ENCODE measurements at regions not wholly inside any gene's neighbourhood (a gene's known extent, or its start where the extent isn't known, plus 50 kb on each side); places are given as distances from the start of the nearest gene placed in this dataset.

DNA sequence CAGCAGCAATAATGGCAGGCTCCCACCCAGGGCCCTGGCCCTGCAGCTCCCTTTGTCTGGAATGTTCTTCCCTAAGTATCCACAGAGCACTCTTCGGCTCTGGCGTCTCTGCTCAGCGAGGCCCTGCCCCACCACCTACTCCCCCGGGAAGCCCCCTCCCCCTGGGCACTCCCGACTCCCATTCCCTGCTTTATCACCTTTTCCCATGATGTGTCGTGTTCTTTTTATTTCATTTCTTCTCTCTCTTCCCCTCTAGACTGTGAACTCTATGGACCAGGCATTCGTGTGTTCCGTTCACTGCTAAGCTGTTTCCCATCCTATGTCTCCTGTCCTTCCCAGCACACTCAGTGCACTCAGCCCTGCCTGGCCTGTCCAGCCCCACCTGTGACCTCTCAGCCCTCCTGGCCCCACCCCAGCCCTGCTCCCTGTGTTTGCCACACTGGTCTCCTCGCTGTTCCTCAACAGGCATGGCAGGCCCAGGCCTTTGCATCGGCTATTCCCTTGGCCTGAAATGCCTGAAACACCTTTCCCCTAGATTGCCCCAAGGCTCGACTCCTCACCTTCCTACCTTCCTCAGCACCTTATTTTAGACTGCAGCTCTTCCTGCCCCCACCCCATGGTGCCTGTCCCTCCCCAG lies 107.4 kb downstream of the TPRA1 start:
- Histone ChIP-seq H3K36me3 (ENCODE audit: control insufficient read depth, insufficient read depth, low read length) (no peaks in the 10 kb centered on the region), H2AK9ac (replicated peaks; ENCODE audit: low read depth, low read length, poor library complexity) (no peak overlapping the region), H3K9me1 (ENCODE audit: insufficient read depth, low read length) (no peaks in the 10 kb centered on the region), H4K91ac (ENCODE audit: insufficient read depth, low read depth, low read length) (no peak overlapping the region), H3K4me1 (ENCODE audit: control insufficient read depth, insufficient read depth, low read length) (no peaks in the 10 kb centered on the region), H2BK15ac (ENCODE audit: low read depth, low read length) (no peak overlapping the region), H2AK5ac (ENCODE audit: low read depth, low read length) (no peak overlapping the region), H3K4me2 (ENCODE audit: low read depth, low read length) (no peak overlapping the region), H4K20me1 (ENCODE audit: insufficient read depth, low read length) (no peaks in the 10 kb centered on the region), H3K9me3 (ENCODE audit: control insufficient read depth, insufficient read depth, low read length) (no peaks in the 10 kb centered on the region), H3K14ac (replicated peaks; ENCODE audit: low read depth, low read length) (no peak overlapping the region), H3K4me3 (ENCODE audit: insufficient read depth, low read depth, low read length) (no peak overlapping the region), H3K23ac (ENCODE audit: low read depth, low read length) (no peak overlapping the region), H3K9ac (ENCODE audit: low read depth, low read length) (no peak overlapping the region), H4K8ac (ENCODE audit: low read depth in 2 of 2, low read length in 2 of 2) (no peak overlapping the region), H3K27ac (ENCODE audit: insufficient read depth, low read length) (no peak overlapping the region), H3K79me1 (ENCODE audit: low read depth in 1 of 2, low read length in 2 of 2) (no peaks in the 10 kb centered on the region), H3K18ac (ENCODE audit: low read depth, low read length) (no peak overlapping the region), H3K56ac (ENCODE audit: extremely low read depth, insufficient read depth, low read length) (no peak overlapping the region), H2AFZ (replicated peaks; ENCODE audit: low read length, poor library complexity) (no peak overlapping the region), H3K4ac (ENCODE audit: low read depth, low read length) (no peak overlapping the region), H2BK5ac (ENCODE audit: low read depth, low read length, poor library complexity, severe bottlenecking) (no peak overlapping the region), H2BK120ac (ENCODE audit: low read depth, low read length) (no peak overlapping the region), H4K5ac (ENCODE audit: low read depth, low read length) (no peak overlapping the region), H3K27me3 (ENCODE audit: control insufficient read depth, insufficient read depth, low read length) (peaks cover 30% of the 10 kb centered on the region), H2BK20ac (ENCODE audit: low read depth, low read length) (no peak overlapping the region)
- intact Hi-C loops (cut with micrococcal nuclease), result no loop called here
- ChIA-PET POLR2A (ENCODE audit: unreplicated experiment) (no interaction called here), CTCF (no interaction called here)
- no peak for TF ChIP-seq POLR2A (IDR thresholded peaks at IDR 0.05; ENCODE audit: low read depth, low read length)
- TF ChIP-seq, protein P1, sequence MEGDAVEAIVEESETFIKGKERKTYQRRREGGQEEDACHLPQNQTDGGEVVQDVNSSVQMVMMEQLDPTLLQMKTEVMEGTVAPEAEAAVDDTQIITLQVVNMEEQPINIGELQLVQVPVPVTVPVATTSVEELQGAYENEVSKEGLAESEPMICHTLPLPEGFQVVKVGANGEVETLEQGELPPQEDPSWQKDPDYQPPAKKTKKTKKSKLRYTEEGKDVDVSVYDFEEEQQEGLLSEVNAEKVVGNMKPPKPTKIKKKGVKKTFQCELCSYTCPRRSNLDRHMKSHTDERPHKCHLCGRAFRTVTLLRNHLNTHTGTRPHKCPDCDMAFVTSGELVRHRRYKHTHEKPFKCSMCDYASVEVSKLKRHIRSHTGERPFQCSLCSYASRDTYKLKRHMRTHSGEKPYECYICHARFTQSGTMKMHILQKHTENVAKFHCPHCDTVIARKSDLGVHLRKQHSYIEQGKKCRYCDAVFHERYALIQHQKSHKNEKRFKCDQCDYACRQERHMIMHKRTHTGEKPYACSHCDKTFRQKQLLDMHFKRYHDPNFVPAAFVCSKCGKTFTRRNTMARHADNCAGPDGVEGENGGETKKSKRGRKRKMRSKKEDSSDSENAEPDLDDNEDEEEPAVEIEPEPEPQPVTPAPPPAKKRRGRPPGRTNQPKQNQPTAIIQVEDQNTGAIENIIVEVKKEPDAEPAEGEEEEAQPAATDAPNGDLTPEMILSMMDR (conservative IDR thresholded peaks at IDR 0.05; ENCODE audit: low read depth, low read length), result no peak
- no peak for TF ChIP-seq MAFK (IDR thresholded peaks at IDR 0.05; ENCODE audit: low read depth, low read length)
- no peak for TF ChIP-seq RFX5 (IDR thresholded peaks at IDR 0.05; ENCODE audit: low read depth, low read length)
- TF ChIP-seq, protein P2, sequence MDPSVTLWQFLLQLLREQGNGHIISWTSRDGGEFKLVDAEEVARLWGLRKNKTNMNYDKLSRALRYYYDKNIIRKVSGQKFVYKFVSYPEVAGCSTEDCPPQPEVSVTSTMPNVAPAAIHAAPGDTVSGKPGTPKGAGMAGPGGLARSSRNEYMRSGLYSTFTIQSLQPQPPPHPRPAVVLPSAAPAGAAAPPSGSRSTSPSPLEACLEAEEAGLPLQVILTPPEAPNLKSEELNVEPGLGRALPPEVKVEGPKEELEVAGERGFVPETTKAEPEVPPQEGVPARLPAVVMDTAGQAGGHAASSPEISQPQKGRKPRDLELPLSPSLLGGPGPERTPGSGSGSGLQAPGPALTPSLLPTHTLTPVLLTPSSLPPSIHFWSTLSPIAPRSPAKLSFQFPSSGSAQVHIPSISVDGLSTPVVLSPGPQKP (IDR thresholded peaks at IDR 0.05; ENCODE audit: borderline replicate concordance, low read depth, low read length), result no peak
- TF ChIP-seq CHD1 (IDR thresholded peaks at IDR 0.05; ENCODE audit: low read depth, low read length), result no peak
- no peak for TF ChIP-seq CEBPB (IDR thresholded peaks at IDR 0.05; ENCODE audit: low read depth, low read length)
- no peak for TF ChIP-seq FOS (IDR thresholded peaks at IDR 0.05; ENCODE audit: low read depth, low read length)
- no peak for TF ChIP-seq MXI1 (IDR thresholded peaks at IDR 0.05; ENCODE audit: borderline replicate concordance, low read depth, low read length)
- TF ChIP-seq SMC3 (IDR thresholded peaks at IDR 0.05; ENCODE audit: low read depth, low read length), result no peak
- dilution Hi-C loops (cut with HindIII; ENCODE audit: low sequenced_read_pairs, unreplicated experiment), result no loop called here
- in situ Hi-C loops (cut with MboI; ENCODE audit: low sequenced_read_pairs), result no loop called here
- no peak for DNase-seq
- WGBS, 2 experiments (ENCODE audit: extremely low coverage in 2 of 2, insufficient read length in 1 of 2), result 57% methylated on average over 7 of the region's 11 CpGs; no CpG with 5 or more reads in 1 of the 2 experiments
- ATAC-seq (ENCODE audit: low read depth), result no peak
- no TSS peak for BruUV-seq (replicated peaks)

All from IMR-90 (cell line).